Cerebellar cortex (tissue), 1 donor: ENCODE measurements at regions not wholly inside any gene's neighbourhood (a gene's known extent, or its start where the extent isn't known, plus 50 kb on each side); places are given as distances from the start of the nearest gene placed in this dataset.

Source experiments
- DNase-seq: peaks from one replicate; pipeline ENCODE4 v3.0.0-alpha.2; 2015; ENCODE audit warnings: low spot score

DNA sequence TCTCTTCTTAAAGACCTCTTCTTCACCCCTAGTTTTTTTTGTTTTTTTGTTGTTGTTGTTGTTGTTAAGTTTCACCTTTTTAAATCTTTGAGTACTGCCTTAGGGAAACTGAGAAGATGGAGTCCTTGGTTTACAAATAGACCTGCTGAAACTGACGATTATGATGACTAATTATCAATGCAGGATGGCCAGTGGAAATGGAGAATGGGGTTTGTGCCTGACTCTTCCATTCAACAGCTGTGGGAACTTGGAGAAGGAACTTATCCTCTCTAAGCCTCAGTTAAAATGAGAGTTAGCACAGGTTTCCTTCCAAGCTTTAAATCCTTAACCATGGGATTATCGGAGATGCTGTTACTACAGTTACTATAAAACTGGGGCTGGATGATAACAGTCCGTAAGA is 66.7 kb upstream of the PNMA1 start:
- no peak for DNase-seq

GRCh38 chr14:73780391-73780790 is 66.2 kb upstream of the PNMA1 start:
- DNase-seq = peak; percentile 4

- no peak for DNase-seq
Measured at GRCh38 chr14:73778736-73779135, 64.6 kb upstream of the PNMA1 start.

- DNase-seq = peak; percentile 59
Measured at GRCh38 chr14:73777420-73777819, 63.2 kb upstream of the PNMA1 start.

GRCh38 chr14:73776194-73776537 is 62.0 kb upstream of the PNMA1 start:
- peak; percentile 4 for DNase-seq

DNA sequence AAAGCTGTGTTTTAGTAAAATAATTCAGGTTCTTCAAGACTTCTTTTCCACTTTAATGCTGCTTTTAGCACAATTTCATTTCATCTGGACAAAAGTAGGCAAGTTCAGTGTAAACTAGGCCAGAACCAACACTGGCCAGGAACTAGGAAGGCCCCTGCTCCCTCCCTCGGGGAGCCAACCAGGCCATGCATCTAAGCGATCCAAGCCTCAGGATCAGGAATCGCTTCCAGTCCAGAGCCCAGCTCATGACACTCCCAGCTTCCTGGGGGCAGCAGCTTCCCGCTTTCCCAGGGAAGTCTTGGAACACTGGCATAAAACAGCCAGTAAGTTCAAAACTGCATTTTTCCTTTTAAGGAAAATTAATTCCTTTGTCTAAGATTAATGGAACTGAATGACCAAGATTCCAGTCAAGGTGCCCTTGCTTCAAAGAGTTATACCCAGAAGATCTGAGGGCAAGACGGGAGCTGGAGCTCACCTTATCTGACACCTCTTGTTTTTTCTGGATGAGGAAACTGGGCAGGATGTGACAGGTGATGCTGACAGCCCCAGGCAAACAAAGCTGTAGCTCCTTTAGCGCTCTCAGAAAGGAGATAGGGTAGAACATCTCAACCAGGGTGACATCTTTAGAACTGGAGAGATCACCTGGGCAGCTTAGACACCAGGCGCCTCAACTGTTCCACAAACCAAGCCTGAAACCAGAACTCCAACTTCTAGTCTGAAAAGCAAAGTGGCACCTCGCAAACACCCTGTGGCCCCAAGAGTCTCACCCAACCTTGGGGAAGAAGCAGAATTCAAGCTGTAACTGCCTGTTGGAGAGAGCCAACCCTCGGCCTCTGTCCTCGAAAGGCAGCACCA is 61.4 kb upstream of the PNMA1 start:
- peak; percentile 5 for DNase-seq

DNA sequence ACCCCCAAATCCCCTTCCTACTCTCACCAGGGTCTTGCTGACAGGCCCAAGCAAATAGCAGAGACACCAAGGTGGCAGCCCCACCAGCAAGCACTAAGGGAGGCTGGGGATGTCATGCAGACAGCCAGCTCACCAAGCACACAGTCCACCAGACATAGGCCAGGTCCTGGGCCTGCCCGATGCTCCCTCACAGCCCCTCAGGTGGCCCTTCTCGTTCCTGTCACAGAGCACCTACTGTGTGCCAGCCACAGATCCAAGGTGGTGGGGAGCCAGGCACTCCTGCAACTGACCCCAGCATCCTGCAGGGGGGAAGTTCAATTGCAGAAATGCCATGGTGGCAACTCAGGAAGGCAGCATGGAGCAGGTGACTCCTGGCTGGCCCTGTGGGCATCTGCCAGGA is 60.5 kb upstream of the PNMA1 start:
- no peak for DNase-seq

- DNase-seq = peak; percentile 7
Measured at GRCh38 chr14:73774241-73774570, 60.0 kb upstream of the PNMA1 start.

DNA sequence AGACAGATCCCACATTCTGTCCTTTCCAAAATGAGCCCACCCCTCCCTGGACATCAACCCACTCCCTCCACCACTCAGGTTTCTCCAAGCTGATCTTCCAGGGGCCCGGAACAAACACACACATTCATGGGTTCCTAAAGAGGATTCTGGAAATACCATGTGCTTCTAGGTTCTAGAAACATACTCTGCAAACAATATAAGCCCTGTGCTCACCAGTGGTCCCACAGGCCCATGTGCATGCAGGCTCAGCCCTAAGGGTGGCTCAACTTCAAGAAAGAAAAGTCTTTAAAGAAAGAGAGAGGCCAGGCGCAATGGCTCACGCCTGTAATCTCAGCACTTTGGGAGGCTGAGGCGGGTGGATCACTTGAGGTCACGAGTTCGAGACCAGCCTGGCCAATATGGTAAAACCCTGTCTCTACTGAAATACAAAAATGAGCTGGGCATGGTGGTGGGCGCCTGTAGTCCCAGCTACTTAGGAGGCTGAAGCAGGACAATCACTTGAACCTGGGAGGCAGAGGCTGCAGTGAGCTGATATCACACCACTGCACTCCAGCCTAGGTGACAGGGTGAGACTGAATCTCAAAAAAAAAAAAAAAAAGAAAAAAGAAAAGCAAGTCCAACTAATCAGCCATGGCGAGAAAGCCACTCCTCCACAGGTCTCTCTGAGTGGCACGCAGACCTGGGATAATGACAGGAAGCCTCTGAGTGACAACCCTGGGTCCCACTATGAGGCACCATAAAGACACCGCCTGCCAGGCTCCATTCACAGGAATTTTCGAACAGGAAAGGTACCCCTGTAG is 59.5 kb upstream of the PNMA1 start:
- DNase-seq = peak; percentile 9

GRCh38 chr14:73771848-73772638 is 57.9 kb upstream of the PNMA1 start:
- peak; percentile 49 for DNase-seq

- DNase-seq = peak; percentile 2
Measured at GRCh38 chr14:73770977-73771847, 57.0 kb upstream of the PNMA1 start.

DNA sequence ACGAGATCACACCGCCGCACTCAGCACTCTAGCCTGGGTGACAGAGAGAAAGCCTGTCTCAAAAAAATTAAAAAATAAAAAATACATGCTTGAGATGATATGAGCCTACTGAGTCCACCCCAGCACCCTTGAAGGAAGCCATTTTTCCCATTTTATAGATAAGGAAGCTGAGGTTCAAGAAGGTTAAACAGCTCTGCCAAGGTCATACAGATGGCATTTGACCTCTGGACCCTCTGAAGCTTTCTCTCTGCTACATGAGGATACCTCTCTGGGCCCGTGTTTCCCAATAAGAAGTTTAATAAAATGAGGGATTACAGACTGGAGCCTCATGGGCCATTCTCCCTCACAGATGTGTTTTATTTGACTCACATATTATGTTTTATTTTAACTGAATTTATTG is 53.9 kb upstream of the PNMA1 start:
- no peak for DNase-seq

DNA sequence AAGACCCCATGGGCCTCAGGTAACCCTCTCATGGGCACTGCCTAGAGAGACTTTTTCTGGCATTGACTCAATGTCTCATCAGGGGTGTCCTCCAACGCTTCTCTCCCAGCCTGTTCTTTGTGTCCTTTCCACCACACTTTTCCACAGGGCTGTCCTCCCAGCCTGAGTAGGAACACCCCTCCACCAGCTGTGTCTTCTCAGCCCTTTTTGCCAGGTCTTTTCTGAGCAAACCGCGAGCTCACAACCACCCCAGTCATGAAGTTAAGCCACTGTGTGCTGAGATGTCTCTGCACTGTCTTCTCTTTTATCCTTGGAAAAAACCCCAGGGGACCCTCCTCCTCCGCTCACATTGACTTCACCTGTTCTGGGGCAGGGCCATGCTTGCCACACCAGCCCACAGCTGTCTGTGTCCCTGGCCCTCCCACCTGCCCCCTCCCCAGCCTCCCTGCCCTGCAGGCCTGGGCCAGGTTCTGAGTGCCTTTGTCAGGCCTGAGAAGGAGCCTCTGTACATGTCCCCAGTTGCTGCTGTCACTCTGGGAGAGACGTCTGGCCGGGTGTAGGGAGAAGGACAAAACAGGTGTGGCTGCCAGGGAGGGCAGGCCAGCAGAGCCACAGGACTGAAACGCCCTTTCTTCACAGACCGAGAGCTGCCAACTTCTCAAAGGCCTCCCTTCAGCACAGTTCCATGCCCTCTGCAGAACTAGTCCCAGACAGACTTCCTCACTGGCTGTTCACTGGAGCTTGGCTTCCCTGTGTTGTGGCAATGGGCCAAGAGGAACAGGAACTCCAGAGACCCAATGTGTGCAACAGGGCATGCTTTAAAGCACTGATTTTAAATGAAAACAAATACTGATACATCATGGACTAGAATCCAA is 50.5 kb upstream of the PNMA1 start:
- no peak for DNase-seq
